ENCODE measurements at regions not wholly inside any gene's neighbourhood (a gene's known extent, or its start where the extent isn't known, plus 50 kb on each side); places are given as distances from the start of the nearest gene placed in this dataset.
"Not testable (repeated sequence)": the region's sequence is repeated elsewhere in the genome, so short reads cannot be mapped to it uniquely, and the experiment has no call there.

DNA sequence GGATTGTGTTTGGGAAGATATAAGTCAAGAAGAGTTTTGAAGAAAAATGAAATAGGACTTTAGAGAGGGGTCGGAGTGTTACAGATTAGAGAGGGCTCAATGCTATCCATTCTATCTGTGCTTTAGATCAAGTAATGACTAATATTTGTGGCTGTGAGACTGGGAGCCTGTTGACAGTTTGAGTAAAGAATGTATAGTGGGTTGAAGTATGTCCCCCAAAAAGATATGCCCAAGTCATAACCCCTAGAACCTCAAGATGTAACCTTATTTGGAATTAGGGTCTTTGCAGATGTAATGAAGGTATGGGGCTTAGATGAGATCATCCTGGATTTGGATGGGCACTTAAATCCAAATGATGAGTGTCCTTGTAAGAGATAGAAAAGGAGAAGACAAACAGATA, 55.3 kb upstream of the SERPINE2 start:
- no peak overlapping the region for H3K4me3 ChIP-seq (ENCODE audit: low read depth, low read length)

DNA sequence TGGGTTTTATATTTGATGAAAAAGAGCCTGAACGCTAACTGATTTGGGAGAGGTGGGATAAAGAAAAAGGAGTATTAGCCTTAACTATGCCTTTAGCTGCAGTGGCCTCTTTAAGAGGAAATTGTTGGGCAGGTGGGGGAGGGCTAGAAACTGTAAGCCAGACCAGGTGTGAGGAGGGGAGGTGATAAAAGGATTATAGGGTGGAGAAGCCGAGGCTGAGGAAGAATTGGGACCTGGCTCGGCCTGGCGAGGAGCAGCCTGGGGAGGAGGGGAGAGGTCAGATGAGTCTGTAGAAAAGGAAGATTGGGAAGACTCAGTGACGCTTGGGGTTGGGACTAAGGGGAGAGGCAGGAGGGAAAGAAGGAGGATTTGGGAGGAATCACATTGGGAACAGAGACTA, 52.6 kb upstream of the SERPINE2 start:
- DNase-seq (ENCODE audit: low read depth), result not testable (repeated sequence)

More for the DNA sequence above, 55.3 kb upstream of the SERPINE2 start:
- no peak for DNase-seq (ENCODE audit: low read depth)
- TF ChIP-seq, protein P1, sequence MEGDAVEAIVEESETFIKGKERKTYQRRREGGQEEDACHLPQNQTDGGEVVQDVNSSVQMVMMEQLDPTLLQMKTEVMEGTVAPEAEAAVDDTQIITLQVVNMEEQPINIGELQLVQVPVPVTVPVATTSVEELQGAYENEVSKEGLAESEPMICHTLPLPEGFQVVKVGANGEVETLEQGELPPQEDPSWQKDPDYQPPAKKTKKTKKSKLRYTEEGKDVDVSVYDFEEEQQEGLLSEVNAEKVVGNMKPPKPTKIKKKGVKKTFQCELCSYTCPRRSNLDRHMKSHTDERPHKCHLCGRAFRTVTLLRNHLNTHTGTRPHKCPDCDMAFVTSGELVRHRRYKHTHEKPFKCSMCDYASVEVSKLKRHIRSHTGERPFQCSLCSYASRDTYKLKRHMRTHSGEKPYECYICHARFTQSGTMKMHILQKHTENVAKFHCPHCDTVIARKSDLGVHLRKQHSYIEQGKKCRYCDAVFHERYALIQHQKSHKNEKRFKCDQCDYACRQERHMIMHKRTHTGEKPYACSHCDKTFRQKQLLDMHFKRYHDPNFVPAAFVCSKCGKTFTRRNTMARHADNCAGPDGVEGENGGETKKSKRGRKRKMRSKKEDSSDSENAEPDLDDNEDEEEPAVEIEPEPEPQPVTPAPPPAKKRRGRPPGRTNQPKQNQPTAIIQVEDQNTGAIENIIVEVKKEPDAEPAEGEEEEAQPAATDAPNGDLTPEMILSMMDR (IDR thresholded peaks at IDR 0.05; ENCODE audit: insufficient read depth, low read depth, low read length), result no peak

GRCh38 chr2:224089606-224090005, 50.5 kb upstream of the SERPINE2 start:
- not testable (repeated sequence) for H3K4me3 ChIP-seq (ENCODE audit: low read depth, low read length)
- DNase-seq (ENCODE audit: low read depth), result peak; percentile 35

More for the DNA sequence above, 52.6 kb upstream of the SERPINE2 start:
- not testable (repeated sequence) for H3K4me3 ChIP-seq (ENCODE audit: low read depth, low read length)
